NCI-H1092 (cell line): ENCODE measurements at regions not wholly inside any gene's neighbourhood (a gene's known extent, or its start where the extent isn't known, plus 50 kb on each side); places are given as distances from the start of the nearest gene placed in this dataset.
A peak's percentile ranks its signal among the peaks of the same experiment; 100 is the strongest.
"Not testable (repeated sequence)": the region's sequence is repeated elsewhere in the genome, so short reads cannot be mapped to it uniquely, and the experiment has no call there.

Experiments used
- DNase-seq: peaks from one replicate; lab custom pipeline; 2025; lab: John Stamatoyannopoulos, UW

- DNase-seq: no peak
Measured at GRCh38 chr1:193914871-193915270, 728.5 kb upstream of the B3GALT2 start.

GRCh38 chr1:193909406-193910082, 723.1 kb upstream of the B3GALT2 start:
- DNase-seq: no peak

- DNase-seq: no peak
Measured at GRCh38 chr1:193905288-193906085, 719.1 kb upstream of the B3GALT2 start.

GRCh38 chr1:193891788-193892187, 705.4 kb upstream of the B3GALT2 start:
- no peak for DNase-seq

- no peak for DNase-seq
Measured at GRCh38 chr1:193890935-193891334, 704.5 kb upstream of the B3GALT2 start.

- DNase-seq: no peak
Measured at GRCh38 chr1:193884848-193885558, 698.6 kb upstream of the B3GALT2 start.

GRCh38 chr1:193877920-193878319, 691.5 kb upstream of the B3GALT2 start:
- not testable (repeated sequence) for DNase-seq

GRCh38 chr1:193868425-193868824, 682.0 kb upstream of the B3GALT2 start:
- DNase-seq: no peak

- no peak for DNase-seq
Measured at GRCh38 chr1:193856261-193856660, 669.8 kb upstream of the B3GALT2 start.

- peak; percentile 84 for DNase-seq
Measured at GRCh38 chr1:193850745-193851144, 664.3 kb upstream of the B3GALT2 start.

GRCh38 chr1:193846876-193847604, 660.6 kb upstream of the B3GALT2 start:
- peak; percentile 33 for DNase-seq

- DNase-seq: no peak
Measured at GRCh38 chr1:193846411-193846810, 660.0 kb upstream of the B3GALT2 start.

- no peak for DNase-seq
Measured at GRCh38 chr1:193841857-193842256, 655.4 kb upstream of the B3GALT2 start.

GRCh38 chr1:193831465-193831864, 645.1 kb upstream of the B3GALT2 start:
- no peak for DNase-seq

GRCh38 chr1:193827516-193827915, 641.1 kb upstream of the B3GALT2 start:
- DNase-seq: no peak

GRCh38 chr1:193819376-193819775, 633.0 kb upstream of the B3GALT2 start:
- no peak for DNase-seq

- DNase-seq: no peak
Measured at GRCh38 chr1:193807208-193807607, 620.8 kb upstream of the B3GALT2 start.

GRCh38 chr1:193806079-193807048, 620.0 kb upstream of the B3GALT2 start:
- DNase-seq: no peak

- DNase-seq: no peak
Measured at GRCh38 chr1:193799948-193800690, 613.7 kb upstream of the B3GALT2 start.

GRCh38 chr1:193799371-193799770, 613.0 kb upstream of the B3GALT2 start:
- no peak for DNase-seq
